GM18868 (cell line): ENCODE measurements at regions not wholly inside any gene's neighbourhood (a gene's known extent, or its start where the extent isn't known, plus 50 kb on each side); places are given as distances from the start of the nearest gene placed in this dataset.

ENCODE experiments used
- ATAC-seq: cut with Tn5 transposase; IDR thresholded peaks from one replicate; pipeline ENCODE4 v1.9.1; 2021; ENCODE audit warnings: mild to moderate bottlenecking, moderate library complexity; ENCODE audit not compliant: unreplicated experiment

DNA sequence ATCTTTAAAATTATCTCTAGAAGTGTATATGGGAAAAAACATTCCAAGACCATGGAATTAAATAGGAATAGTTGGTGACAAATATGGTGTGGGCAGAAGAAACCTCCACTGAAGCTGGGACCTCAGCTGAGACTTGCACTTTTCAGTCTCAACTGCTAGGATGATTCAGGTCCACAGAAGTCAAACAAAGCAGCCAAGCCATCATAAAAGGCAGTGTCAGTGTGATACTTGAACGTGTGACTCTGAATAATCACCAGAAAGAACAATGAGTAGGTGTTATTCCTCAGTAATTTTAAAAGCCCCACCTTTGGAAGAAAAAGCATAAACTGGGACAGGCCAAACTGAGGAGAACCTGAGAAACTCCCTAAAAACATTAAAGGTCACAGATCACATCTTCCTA is 90.7 kb downstream of the ZNF281 start:
- no peak for ATAC-seq

DNA sequence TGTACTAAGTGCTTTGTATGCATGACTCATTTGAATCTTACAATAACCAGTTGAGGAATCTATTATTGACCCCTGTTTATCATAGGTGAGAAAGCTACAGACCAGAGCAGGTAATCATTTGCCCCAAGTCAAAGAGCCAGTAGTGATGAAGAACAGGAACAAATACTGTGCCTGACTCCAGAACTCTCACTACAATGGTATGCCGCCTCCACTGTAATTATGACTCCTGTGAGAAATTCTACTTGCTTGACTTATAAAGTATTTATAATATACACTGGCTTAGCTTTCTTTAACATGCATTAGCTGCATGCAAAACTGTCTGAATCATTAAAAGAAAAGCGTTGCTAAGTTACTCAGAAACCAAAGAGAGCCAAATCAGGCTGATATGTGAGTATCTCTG is 92.6 kb downstream of the ZNF281 start:
- ATAC-seq = no peak

DNA sequence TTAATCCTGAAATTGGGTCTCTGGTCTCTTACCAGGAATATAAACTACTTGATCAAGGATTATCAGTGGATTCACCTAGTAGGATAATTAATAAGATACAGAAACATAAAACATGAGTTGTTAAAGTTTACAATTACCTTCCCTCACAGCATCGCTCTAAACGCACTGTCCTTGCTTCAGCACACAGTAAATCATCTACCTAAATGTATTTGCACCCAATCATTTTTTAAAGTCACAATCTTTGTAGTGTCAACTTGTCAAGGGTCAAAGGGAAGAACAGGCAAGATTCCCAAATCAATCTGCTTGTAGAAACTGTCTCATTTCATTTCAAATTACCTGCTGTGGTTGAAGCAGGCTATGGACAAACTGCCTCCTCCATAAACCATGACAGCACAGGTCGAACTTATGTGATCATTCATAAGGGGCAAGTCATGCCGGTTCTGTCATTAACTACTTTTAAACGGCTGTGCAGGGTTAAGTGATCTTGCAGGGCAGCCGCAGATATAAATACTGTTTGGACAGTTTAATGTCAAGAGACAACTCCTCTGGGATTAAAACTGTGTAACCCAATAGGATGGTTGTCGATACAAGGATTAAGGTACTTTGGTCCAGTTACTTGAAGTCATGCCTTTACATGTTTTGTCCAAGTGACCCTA is 93.6 kb downstream of the ZNF281 start:
- no peak for ATAC-seq

- ATAC-seq = no peak
These were observed 95.6 kb downstream of the ZNF281 start for GRCh38 chr1:200314085-200314750.

GRCh38 chr1:200311256-200311655 is 98.6 kb downstream of the ZNF281 start:
- no peak for ATAC-seq

DNA sequence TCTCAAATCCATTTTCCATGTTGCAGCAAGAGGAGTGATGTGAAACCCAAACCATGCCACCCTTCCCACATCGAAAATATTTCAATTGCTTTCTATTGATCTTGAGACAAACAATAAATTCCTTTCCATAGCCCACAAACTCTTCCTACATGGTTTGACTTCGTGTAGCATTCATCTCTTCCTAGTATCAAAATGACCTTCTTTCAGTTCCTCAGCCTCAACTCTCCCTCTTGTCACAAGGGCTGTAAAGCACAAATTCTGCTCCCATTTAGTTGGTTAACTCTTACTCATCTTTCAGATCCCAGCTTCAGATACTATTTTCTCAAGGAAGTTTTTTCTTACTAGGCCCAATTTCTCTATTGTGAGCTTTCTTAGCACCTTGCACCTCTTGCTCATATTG is 99.0 kb downstream of the ZNF281 start:
- no peak for ATAC-seq

DNA sequence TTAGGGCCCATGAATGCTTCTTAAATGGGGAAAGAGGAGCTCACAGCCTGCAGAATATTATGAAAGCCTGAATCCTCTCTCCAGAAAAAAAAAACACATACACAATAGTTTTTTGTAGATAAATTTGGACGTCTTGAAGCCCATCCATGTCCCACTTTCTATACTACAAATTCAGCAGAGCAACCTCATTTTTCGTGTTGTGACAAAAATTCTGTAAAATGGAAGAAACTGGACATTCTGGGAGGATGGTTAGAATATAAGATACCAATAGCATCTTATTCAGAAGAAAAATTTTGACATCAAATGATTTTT is 102.1 kb downstream of the ZNF281 start:
- no peak for ATAC-seq

DNA sequence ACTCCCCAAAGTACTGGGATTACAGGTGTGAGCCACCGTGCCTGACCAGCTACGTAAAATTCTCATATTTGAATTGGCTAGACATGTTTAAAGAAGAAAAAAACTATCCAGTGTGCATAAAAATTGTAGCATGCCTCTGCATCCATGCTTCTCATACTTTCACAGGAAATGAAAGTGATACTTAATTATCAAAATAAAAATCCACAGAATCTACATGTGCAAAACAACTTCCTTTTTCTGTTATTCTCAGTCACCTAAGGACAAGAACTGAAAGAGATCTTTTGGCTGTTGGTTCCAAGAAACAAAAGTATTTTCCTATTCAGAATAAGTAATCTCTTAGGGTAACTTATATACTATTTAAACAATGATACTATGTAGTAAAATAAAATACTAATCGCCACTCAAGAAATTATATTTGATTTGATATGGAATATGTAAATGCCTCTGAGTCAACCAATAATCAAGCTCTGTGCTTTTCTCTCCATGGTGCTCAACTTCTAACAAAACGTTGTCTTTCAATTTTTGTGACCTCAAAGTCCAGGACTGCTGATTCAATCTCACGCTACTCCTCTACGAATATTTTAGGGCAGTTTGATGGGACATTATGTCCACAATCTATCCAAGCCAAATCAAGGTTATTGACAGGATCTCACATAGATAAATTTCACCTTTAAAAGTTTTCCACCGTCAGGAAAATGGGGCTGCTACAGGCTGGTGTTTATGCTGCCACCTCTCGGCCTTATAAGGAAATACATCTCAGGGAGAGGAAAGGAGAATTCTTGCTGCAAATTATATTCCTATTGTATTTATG is 102.7 kb downstream of the ZNF281 start:
- peak; percentile 40 for ATAC-seq

DNA sequence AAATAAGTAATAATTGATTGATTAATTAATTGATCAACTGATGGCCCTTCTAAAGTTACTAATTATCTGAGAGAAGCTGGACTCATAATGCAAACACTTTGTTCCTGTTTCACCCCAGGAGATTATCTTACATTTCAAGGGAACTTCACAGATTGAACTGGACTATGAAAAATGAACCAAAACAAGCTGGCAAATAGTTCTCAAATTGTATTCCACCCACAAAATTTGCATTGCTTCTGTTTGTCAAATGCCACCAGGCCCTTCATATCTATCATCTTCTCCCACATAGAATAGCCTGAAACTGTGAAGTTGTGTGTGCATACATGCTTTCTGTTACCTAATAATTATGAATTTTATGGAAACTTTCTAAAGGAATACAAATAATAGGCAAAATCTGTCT is 104.0 kb downstream of the ZNF281 start:
- peak; percentile 32 for ATAC-seq

DNA sequence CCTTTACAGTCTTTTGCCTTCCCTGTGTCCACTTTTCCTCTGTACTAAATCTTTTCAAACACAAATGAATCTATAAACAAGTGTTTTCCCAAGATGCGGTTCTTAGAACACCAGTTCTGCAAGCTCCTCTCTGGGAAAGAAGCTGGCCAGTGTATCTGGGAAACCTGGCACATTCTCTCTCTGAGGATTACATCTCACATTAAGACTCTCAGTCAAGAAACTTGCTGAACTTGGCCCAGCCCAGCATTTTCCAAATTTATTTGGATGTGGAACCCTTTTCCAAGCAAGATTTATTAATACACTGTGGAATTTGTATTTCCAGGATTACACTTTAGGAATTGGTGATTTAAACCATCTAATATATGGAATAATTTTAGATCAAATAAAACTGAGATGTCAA is 105.7 kb downstream of the ZNF281 start:
- ATAC-seq = no peak

GRCh38 chr1:200302921-200303290 is 106.9 kb downstream of the ZNF281 start:
- no peak for ATAC-seq

- ATAC-seq = peak; percentile 60
These were observed 107.5 kb downstream of the ZNF281 start for GRCh38 chr1:200302192-200302920.

DNA sequence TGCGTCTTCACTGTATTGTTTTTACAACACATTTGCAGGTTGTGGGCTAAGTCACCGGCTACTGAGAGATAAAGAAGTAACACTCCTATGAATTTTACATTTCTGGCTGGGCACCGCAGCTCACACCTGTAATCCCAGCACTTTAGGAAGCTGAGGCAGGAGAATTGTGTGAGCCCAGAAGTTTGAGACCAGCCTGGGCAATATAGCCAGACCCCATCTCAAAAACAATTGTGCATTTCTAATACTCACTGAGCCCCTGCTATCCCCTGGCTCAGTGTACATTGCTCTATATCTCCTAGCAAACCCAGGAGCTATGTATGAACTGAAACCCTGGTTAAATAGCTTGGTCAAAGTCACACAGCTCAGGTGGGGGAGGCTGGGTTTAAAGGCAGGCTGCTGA is 108.7 kb downstream of the ZNF281 start:
- ATAC-seq = no peak

- no peak for ATAC-seq
These were observed 110.3 kb downstream of the ZNF281 start for GRCh38 chr1:200299571-200299970.

DNA sequence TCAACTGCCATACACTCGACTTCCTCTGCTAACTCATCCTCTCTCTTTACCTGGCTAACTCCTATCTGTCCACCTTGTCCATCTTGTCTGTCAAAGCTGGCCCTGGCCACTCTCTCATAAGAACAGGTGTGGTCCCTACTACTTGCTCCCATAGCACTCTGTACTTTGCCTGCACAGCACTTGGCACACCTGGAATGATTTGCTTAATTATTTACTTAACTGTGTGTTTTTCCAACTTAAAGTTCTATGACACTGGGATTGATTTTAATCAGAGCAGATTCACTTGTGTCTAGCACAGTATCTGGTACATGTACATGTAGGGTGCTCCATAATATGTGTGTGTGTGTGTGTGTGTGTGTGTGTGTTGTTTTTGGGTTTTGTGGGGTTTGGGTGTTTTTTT is 111.6 kb downstream of the ZNF281 start:
- ATAC-seq = no peak

DNA sequence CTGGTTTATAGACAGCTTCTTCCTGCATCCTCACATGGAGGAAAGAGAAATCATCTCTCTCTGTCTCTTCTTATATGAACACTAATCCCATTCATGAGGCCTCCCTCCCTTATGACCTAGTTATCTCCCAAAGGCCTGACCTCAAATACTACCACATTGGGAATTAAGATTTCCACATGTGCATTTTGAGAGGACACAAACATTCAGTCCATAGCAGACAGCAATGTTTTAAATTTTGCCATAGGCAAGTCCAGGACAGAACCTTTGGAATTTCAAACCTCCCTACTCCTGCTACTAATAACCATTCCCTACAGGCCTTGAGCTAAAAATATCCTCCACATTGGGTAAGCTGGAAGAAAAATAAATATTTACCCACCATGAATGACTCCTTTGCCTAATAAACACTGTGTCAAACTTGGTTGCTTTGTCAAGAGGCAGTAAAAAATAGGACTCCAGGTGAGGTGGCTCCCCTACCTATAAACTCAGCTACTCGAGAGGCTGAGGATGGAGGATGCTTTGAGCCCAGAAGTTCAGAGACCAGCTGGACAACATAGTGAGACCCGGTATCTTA is 113.7 kb downstream of the ZNF281 start:
- ATAC-seq = no peak

- ATAC-seq = no peak
These were observed 115.6 kb downstream of the ZNF281 start for GRCh38 chr1:200294241-200294640.

- ATAC-seq = no peak
These were observed 117.1 kb downstream of the ZNF281 start for GRCh38 chr1:200292699-200293098.

GRCh38 chr1:200291106-200291505 is 118.7 kb downstream of the ZNF281 start:
- ATAC-seq = no peak

- no peak for ATAC-seq
These were observed 119.7 kb downstream of the ZNF281 start for GRCh38 chr1:200290010-200290685.

GRCh38 chr1:200288226-200288625 is 121.6 kb downstream of the ZNF281 start:
- ATAC-seq = no peak
